Trophoblast cell (in vitro differentiated cells and primary cell): ENCODE measurements at regions not wholly inside any gene's neighbourhood (a gene's known extent, or its start where the extent isn't known, plus 50 kb on each side); places are given as distances from the start of the nearest gene placed in this dataset.

Source experiments
- DNase-seq, 2 donors: peaks; one replicate each; pipeline ENCODE4 v3.0.0-alpha.2; 2016
- H2AFZ ChIP-seq: 2 replicates; pipeline ENCODE4 v1.6.1; 2013; ENCODE audit warnings: low read length, moderate library complexity, mild to moderate bottlenecking; ENCODE audit not compliant: insufficient read depth, poor library complexity
- H2AK5ac ChIP-seq: 2 replicates; pipeline ENCODE4 v1.6.1; 2013; ENCODE audit warnings: mild to moderate bottlenecking, low read length
- H2BK120ac ChIP-seq: 2 replicates; pipeline ENCODE4 v1.6.1; 2013; ENCODE audit warnings: low read length, mild to moderate bottlenecking, moderate library complexity; ENCODE audit not compliant: insufficient read depth, poor library complexity
- H2BK12ac ChIP-seq: 2 replicates; pipeline ENCODE4 v1.6.1; 2013; ENCODE audit warnings: mild to moderate bottlenecking, low read length, moderate library complexity
- H2BK5ac ChIP-seq: 2 replicates; pipeline ENCODE4 v1.6.1; 2013; ENCODE audit warnings: low read length, low read depth, moderate library complexity, mild to moderate bottlenecking; ENCODE audit not compliant: poor library complexity
- H3K14ac ChIP-seq: 2 replicates; pipeline ENCODE4 v1.6.1; 2013; ENCODE audit warnings: mild to moderate bottlenecking, low read length
- H3K18ac ChIP-seq: 2 replicates; pipeline ENCODE4 v1.6.1; 2013; ENCODE audit warnings: mild to moderate bottlenecking, low read length
- H3K23ac ChIP-seq: 2 replicates; pipeline ENCODE4 v1.6.1; 2013; ENCODE audit warnings: low read length
- H3K27ac ChIP-seq: 2 replicates; pipeline ENCODE4 v1.5.1; 2013; ENCODE audit warnings: low read depth, mild to moderate bottlenecking, inconsistent platforms, low read length, moderate library complexity
- H3K27me3 ChIP-seq: 2 replicates; pipeline ENCODE4 v1.6.1; 2013; ENCODE audit warnings: inconsistent platforms, mild to moderate bottlenecking, low read length, moderate library complexity; ENCODE audit not compliant: insufficient read depth
- H3K36me3 ChIP-seq, 2 experiments: 1 replicate in 1 of 2; 2 replicates in 1 of 2; pipeline ENCODE4 v1.6.1; 2013; ENCODE audit warnings: low read length in 2 of 2, mild to moderate bottlenecking in 2 of 2, moderate library complexity in 1 of 2; ENCODE audit not compliant: insufficient read depth in 2 of 2, control insufficient read depth in 1 of 2
- H3K4ac ChIP-seq: 2 replicates; pipeline ENCODE4 v1.6.1; 2013; ENCODE audit warnings: low read depth, mild to moderate bottlenecking, low read length, moderate library complexity
- H3K4me1 ChIP-seq, 2 experiments: 1 replicate in 1 of 2; 2 replicates in 1 of 2; pipeline ENCODE4 v1.6.1; 2013; ENCODE audit warnings: low read length in 2 of 2, mild to moderate bottlenecking in 2 of 2, moderate library complexity in 1 of 2; ENCODE audit not compliant: insufficient read depth in 2 of 2, control insufficient read depth in 1 of 2
- H3K4me2 ChIP-seq: 2 replicates; pipeline ENCODE4 v1.6.1; 2013; ENCODE audit warnings: inconsistent platforms, mild to moderate bottlenecking, low read length, moderate library complexity
- H3K4me3 ChIP-seq: 2 replicates; pipeline ENCODE4 v1.5.1; 2013; ENCODE audit warnings: mild to moderate bottlenecking, low read depth, low read length, inconsistent platforms
- H3K79me1 ChIP-seq: one replicate; pipeline ENCODE4 v1.6.1; 2013; ENCODE audit warnings: low read length
- H3K79me2 ChIP-seq: 2 replicates; pipeline ENCODE4 v1.6.1; 2013; ENCODE audit warnings: low read length, mild to moderate bottlenecking; ENCODE audit not compliant: control insufficient read depth, insufficient read depth, poor library complexity
- H3K9ac ChIP-seq: 2 replicates; pipeline ENCODE4 v1.6.1; 2013; ENCODE audit warnings: mild to moderate bottlenecking, low read length
- H3K9me3 ChIP-seq: 2 replicates; pipeline ENCODE4 v1.6.1; 2013; ENCODE audit warnings: low read depth, mild to moderate bottlenecking, control low read depth, inconsistent platforms, low read length; ENCODE audit not compliant: insufficient read depth
- H4K12ac ChIP-seq: 2 replicates; pipeline ENCODE4 v1.6.1; 2013; ENCODE audit warnings: low read depth, mild to moderate bottlenecking, low read length, moderate library complexity
- H4K8ac ChIP-seq: 2 replicates; pipeline ENCODE4 v1.6.1; 2013; ENCODE audit warnings: low read depth, mild to moderate bottlenecking, low read length, moderate library complexity
- H4K91ac ChIP-seq: one replicate; pipeline ENCODE4 v1.6.1; 2013; ENCODE audit warnings: low read depth, mild to moderate bottlenecking, low read length, moderate library complexity
- WGBS: extraction: QIAGEN DNeasy Blood & Tissue Kit; methylation state at CpG from one replicate; pipeline ENCODE4 v1.1.7; 2013; ENCODE audit warnings: missing lambda C conversion rate; ENCODE audit not compliant: insufficient read length, insufficient coverage; ENCODE audit errors: extremely low coverage; 5-methylcytosine and 5-hydroxymethylcytosine counted together

GRCh38 chrX:78213331-78213730 is 73.9 kb upstream of the TAF9B start:
- no peak overlapping the region for H3K4me2 ChIP-seq
- no peak overlapping the region for H3K9ac ChIP-seq
- no peak overlapping the region for H4K8ac ChIP-seq
- no peak overlapping the region for H3K4ac ChIP-seq
- H3K9me3 ChIP-seq: no peaks in the 10 kb centered on the region
- no peak overlapping the region for H4K12ac ChIP-seq
- no CpG with 5 or more reads among the region's 4 CpGs for WGBS
- no peak overlapping the region for H3K23ac ChIP-seq
- no peak overlapping the region for H2BK12ac ChIP-seq
- no peak overlapping the region for H2AK5ac ChIP-seq
- no peak overlapping the region for H3K18ac ChIP-seq
- no peak overlapping the region for H2BK120ac ChIP-seq
- DNase-seq: no peak
- H2AFZ ChIP-seq: no peak overlapping the region
- no peaks in the 10 kb centered on the region for H3K36me3 ChIP-seq
- no peak overlapping the region for H3K27ac ChIP-seq
- H3K79me2 ChIP-seq: no peaks in the 10 kb centered on the region
- no peak overlapping the region for H4K91ac ChIP-seq
- no peaks in the 10 kb centered on the region for H3K27me3 ChIP-seq
- no peaks in the 10 kb centered on the region for H3K4me1 ChIP-seq
- H3K14ac ChIP-seq: no peak overlapping the region
- H2BK5ac ChIP-seq: no peak overlapping the region
- no peak overlapping the region for H3K4me3 ChIP-seq
- H3K79me1 ChIP-seq: no peaks in the 10 kb centered on the region

GRCh38 chrX:78199851-78200250 is 60.4 kb upstream of the TAF9B start:
- Histone ChIP-seq H3K23ac (no peak overlapping the region), H4K8ac (no peak overlapping the region), H2AK5ac (no peak overlapping the region), H2AFZ (no peak overlapping the region), H3K4me1 (no peaks in the 10 kb centered on the region), H3K9me3 (no peaks in the 10 kb centered on the region), H2BK5ac (no peak overlapping the region), H3K4me3 (no peak overlapping the region), H3K9ac (no peak overlapping the region), H3K14ac (no peak overlapping the region), H3K18ac (no peak overlapping the region), H2BK120ac (no peak overlapping the region), H3K4me2 (no peak overlapping the region), H3K27me3 (no peaks in the 10 kb centered on the region), H4K12ac (no peak overlapping the region), H3K79me1 (no peaks in the 10 kb centered on the region), H2BK12ac (no peak overlapping the region), H3K4ac (no peak overlapping the region), H3K27ac (no peak overlapping the region), H3K79me2 (no peaks in the 10 kb centered on the region), H4K91ac (no peak overlapping the region), H3K36me3 (no peaks in the 10 kb centered on the region)
- peak in 1 of 2 donors; percentile 33 for DNase-seq
